Spleen (tissue), 7 donors: ENCODE measurements at regions not wholly inside any gene's neighbourhood (a gene's known extent, or its start where the extent isn't known, plus 50 kb on each side); places are given as distances from the start of the nearest gene placed in this dataset.

ENCODE experiments used
- CTCF ChIP-seq, 11 experiments: fragments of 200-600 bp in 7 of 11; fragments of 450-650 bp in 4 of 11; sonication (generic) in 4 of 11; IDR thresholded peaks in 8 of 11; conservative IDR thresholded peaks in 3 of 11; 1 replicate in 7 of 11; 2 replicates in 4 of 11; pipeline versions ENCODE4 v1.4.0 to v1.8.0; 2016 to 2021; ENCODE audit warnings: antibody characterized with exemption in 11 of 11, inconsistent platforms in 4 of 11, mild to moderate bottlenecking in 1 of 11
- POLR2A ChIP-seq, 3 donors: fragments of 450-650 bp; IDR thresholded peaks; one replicate each; pipeline ENCODE4 v1.5.1; 2017; ENCODE audit warnings: antibody characterized with exemption in 3 of 3, mild to moderate bottlenecking in 1 of 3
- donor health status: DM: no; HTN: no; CAD: no; lungs with moderate emphysema.
- donor health status: DM: no; HTN: no; CAD: no.
- donor health status: DM: no; HTN: no; CAD: no.

DNA sequence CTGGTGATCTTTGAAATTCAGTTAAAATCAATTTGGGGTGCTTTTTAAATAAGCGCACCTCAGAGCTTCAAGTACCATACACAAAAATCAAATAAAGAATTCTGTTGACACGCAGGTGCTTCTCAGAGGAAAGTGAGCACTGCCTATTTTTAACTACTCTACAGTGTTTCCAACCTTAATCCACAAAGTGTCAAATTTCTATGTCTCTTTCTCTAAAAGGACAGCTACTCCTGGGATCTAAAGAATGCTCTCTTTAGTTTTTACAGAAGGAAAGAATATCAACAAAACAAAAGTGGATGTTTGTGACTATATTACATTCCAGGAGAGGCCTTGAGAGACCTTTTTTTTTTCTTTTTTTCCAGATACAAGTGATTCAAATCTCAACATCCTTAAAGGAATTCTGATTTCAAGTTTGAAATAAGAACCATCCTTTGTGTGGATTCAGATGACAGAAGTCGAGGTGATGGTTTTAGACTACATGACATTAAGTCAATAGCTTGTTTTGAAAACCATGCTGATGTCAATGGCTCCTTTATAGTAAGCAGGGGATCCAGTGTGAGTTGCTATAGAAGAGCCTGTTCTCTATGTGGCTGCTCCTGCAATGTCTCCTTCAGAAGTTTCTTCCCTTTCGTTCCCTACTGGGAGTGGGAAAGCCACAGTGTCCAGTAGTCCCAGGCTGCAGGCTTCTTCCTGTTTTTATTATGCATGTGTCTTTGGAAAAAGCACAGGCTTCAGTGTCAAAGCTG is 67.2 kb upstream of the DEFB112 start:
- TF ChIP-seq CTCF (IDR thresholded peaks at IDR 0.05 in 8 of 11, conservative IDR thresholded peaks at IDR 0.05 in 3 of 11) (no peak), POLR2A (IDR thresholded peaks at IDR 0.05) (no peak)
